Fibroblast of lung (primary cell): ENCODE measurements at regions not wholly inside any gene's neighbourhood (a gene's known extent, or its start where the extent isn't known, plus 50 kb on each side); places are given as distances from the start of the nearest gene placed in this dataset.

Source experiments
- EZH2 ChIP-seq: IDR thresholded peaks from 2 replicates; pipeline ENCODE4 v1.5.1; 2012; ENCODE audit warnings: low read length, control low read depth, mild to moderate bottlenecking; ENCODE audit errors: missing control alignments
- TF ChIP-seq, protein P1 (sequence below), 2 donors: IDR thresholded peaks in 1 of 2; conservative IDR thresholded peaks in 1 of 2; 1 replicate in 1 of 2; 2 replicates in 1 of 2; pipeline ENCODE4 v1.5.1; 2011 to 2012; ENCODE audit warnings: low read length in 2 of 2, control low read depth in 1 of 2, inconsistent platforms in 1 of 2, low read depth in 1 of 2, mild to moderate bottlenecking in 1 of 2

DNA sequence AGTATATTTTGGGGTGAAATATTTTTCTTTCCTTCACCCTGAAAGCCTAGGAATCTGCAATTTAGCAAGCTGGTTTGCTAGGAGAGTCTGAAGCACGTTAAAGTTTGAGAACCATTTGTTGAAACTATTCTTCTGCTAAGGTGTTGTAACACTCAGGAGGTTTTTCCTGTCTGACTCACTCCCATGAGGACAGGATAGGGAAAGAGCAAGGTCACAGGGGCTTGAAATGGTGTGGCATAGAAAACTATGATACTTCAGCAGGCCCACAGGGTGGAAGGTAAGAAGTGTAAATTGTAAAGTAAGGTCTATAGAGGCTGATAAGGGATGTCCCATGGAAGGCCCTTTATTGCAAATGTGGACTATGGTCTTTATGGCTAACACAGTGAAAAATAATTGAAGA lies 177.7 kb upstream of the ZC3H15 start:
- TF ChIP-seq, protein P1, sequence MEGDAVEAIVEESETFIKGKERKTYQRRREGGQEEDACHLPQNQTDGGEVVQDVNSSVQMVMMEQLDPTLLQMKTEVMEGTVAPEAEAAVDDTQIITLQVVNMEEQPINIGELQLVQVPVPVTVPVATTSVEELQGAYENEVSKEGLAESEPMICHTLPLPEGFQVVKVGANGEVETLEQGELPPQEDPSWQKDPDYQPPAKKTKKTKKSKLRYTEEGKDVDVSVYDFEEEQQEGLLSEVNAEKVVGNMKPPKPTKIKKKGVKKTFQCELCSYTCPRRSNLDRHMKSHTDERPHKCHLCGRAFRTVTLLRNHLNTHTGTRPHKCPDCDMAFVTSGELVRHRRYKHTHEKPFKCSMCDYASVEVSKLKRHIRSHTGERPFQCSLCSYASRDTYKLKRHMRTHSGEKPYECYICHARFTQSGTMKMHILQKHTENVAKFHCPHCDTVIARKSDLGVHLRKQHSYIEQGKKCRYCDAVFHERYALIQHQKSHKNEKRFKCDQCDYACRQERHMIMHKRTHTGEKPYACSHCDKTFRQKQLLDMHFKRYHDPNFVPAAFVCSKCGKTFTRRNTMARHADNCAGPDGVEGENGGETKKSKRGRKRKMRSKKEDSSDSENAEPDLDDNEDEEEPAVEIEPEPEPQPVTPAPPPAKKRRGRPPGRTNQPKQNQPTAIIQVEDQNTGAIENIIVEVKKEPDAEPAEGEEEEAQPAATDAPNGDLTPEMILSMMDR (conservative IDR thresholded peaks at IDR 0.05 in 1 of 2, IDR thresholded peaks at IDR 0.05 in 1 of 2; ENCODE audit: low read depth in 1 of 2, low read length in 2 of 2) = no peak
- TF ChIP-seq EZH2 = no peak
